ENCODE measurements at regions not wholly inside any gene's neighbourhood (a gene's known extent, or its start where the extent isn't known, plus 50 kb on each side); places are given as distances from the start of the nearest gene placed in this dataset.

DNA sequence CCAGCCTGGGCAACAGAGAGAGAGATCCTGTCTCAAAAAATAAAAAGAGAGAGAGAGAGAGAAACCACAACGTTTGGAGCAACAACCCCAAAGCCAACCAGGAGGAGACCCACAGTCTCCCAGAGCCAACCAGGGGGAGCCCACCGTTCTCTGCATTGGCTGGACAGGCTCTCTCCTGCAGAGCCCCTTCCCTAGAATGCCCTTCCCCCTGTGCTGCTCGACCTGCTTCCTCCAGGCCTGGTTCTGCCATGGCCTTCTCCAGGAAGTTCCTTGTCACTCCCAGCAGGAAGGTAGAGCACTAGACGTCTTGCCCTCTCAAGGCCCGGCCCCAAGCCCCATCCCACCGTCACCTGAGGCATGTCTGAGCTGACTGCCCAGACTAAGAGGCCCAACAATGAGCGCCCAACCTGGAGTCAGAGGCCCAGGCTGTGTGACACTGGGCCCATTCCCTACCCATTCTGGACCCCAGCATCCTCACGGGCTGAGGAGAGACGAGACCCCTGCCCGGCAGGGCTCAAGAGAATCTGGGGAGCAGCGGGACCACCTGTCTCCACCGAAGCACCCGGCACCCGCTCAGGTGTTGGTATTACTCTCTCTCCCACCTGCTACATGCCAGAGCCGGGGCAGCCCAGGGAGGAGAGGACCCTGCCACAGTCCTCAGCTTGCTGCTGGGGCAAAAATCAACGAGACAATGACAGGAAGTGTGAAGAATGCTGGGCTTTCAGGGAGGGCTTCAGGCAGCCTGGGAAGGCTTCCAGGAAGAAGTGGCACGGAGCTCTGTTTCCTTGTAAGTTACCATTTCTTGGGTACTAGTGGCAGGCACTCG lies 61.2 kb downstream of the DIO3 start:
- no peaks in the 10 kb centered on the region for H3K9me3 ChIP-seq
- H3K27me3 ChIP-seq: no peaks in the 10 kb centered on the region
- ATAC-seq (no peak), DNase-seq (no peak)
- 61 to 67% methylated on average over 10 to 18 of the region's 18 CpGs for WGBS, 2 donors
- H3K4me3 ChIP-seq: no peak overlapping the region
- no peak overlapping the region for H3K27ac ChIP-seq
- intact Hi-C loops (cut with DNase I): no loop called here
- TF ChIP-seq, protein P1, sequence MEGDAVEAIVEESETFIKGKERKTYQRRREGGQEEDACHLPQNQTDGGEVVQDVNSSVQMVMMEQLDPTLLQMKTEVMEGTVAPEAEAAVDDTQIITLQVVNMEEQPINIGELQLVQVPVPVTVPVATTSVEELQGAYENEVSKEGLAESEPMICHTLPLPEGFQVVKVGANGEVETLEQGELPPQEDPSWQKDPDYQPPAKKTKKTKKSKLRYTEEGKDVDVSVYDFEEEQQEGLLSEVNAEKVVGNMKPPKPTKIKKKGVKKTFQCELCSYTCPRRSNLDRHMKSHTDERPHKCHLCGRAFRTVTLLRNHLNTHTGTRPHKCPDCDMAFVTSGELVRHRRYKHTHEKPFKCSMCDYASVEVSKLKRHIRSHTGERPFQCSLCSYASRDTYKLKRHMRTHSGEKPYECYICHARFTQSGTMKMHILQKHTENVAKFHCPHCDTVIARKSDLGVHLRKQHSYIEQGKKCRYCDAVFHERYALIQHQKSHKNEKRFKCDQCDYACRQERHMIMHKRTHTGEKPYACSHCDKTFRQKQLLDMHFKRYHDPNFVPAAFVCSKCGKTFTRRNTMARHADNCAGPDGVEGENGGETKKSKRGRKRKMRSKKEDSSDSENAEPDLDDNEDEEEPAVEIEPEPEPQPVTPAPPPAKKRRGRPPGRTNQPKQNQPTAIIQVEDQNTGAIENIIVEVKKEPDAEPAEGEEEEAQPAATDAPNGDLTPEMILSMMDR (IDR thresholded peaks at IDR 0.05): no peak
- TF ChIP-seq POLR2A (IDR thresholded peaks at IDR 0.05): no peak
- H3K4me1 ChIP-seq: no peaks in the 10 kb centered on the region
- no peaks in the 10 kb centered on the region for H3K36me3 ChIP-seq (replicated peaks in 1 of 2; ENCODE audit: insufficient read depth in 1 of 2, low read depth in 2 of 2)

DNA sequence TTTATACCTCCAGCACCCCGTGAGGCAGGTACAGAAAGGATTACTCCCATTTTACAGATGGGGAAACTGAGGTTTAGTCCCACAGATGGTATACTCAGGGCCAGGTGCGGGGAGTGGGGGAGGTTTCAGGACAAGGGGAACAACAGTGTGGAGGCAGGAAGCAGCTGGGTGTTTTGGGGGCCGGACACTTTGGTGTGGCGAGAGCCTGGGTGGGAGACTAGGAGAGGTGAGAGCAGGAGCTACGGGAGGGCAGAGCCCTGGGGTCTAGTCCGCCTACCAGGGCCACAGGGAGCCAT lies 61.7 kb downstream of the DIO3 start:
- H3K9me3 ChIP-seq: no peaks in the 10 kb centered on the region
- no peak for DNase-seq
- H3K27me3 ChIP-seq: no peaks in the 10 kb centered on the region
- TF ChIP-seq POLR2A (IDR thresholded peaks at IDR 0.05): no peak
- TF ChIP-seq, protein P1 (IDR thresholded peaks at IDR 0.05): no peak
- ATAC-seq: no peak
- whole genome bisulfite sequencing, 2 donors: 82 to 84% methylated on average over 6 of the region's 6 CpGs
- intact Hi-C loops (cut with DNase I): no loop called here
- H3K4me1 ChIP-seq: peaks cover 2% of the 10 kb centered on the region
- H3K36me3 ChIP-seq (replicated peaks in 1 of 2; ENCODE audit: insufficient read depth in 1 of 2, low read depth in 2 of 2): no peaks in the 10 kb centered on the region
- no peak overlapping the region for H3K4me3 ChIP-seq
- no peak overlapping the region for H3K27ac ChIP-seq

GRCh38 chr14:101623685-101624444 lies 62.6 kb downstream of the DIO3 start:
- Histone ChIP-seq H3K4me3 (no peak overlapping the region), H3K27me3 (no peaks in the 10 kb centered on the region), H3K27ac (no peak overlapping the region), H3K4me1 (peaks cover 10% of the 10 kb centered on the region), H3K36me3 (replicated peaks in 1 of 2; ENCODE audit: insufficient read depth in 1 of 2, low read depth in 2 of 2) (no peaks in the 10 kb centered on the region), H3K9me3 (no peaks in the 10 kb centered on the region)
- DNase-seq (no peak), ATAC-seq (no peak)
- intact Hi-C loops (cut with DNase I): no loop called here
- 90 to 91% methylated on average over 9 of the region's 9 CpGs for WGBS, 2 donors
- no peak for TF ChIP-seq POLR2A (IDR thresholded peaks at IDR 0.05)
- TF ChIP-seq, protein P1 (IDR thresholded peaks at IDR 0.05): no peak

DNA sequence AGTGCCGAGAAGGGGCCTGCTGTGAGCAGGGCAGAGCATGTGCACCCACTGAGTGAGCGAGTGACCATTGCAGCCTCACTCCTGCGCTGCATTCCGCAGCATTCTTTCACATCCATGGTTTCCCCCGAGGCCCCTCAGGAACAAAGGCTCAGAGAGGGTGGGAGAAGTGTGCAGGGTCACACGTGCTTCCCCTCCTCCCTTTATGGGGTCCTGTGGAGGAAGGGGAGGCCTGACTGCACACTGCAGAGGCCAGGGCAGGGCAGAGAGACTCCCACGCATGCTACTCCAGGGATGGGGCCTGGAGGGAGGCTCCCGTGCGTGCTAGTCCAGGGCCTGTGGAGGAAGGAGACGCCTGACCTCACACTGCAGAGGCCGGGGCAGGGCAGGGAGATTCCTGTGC lies 63.2 kb downstream of the DIO3 start:
- H3K27me3 ChIP-seq: no peaks in the 10 kb centered on the region
- WGBS, 2 donors: 73 to 74% methylated on average over 9 to 10 of the region's 11 CpGs
- peaks cover 11% of the 10 kb centered on the region for H3K4me1 ChIP-seq
- H3K27ac ChIP-seq: no peak overlapping the region
- H3K36me3 ChIP-seq (replicated peaks in 1 of 2; ENCODE audit: insufficient read depth in 1 of 2, low read depth in 2 of 2): no peaks in the 10 kb centered on the region
- intact Hi-C loops (cut with DNase I): no loop called here
- ATAC-seq (no peak), DNase-seq (no peak)
- H3K9me3 ChIP-seq: no peaks in the 10 kb centered on the region
- TF ChIP-seq POLR2A (IDR thresholded peaks at IDR 0.05): no peak
- TF ChIP-seq, protein P1 (IDR thresholded peaks at IDR 0.05): no peak
- H3K4me3 ChIP-seq: no peak overlapping the region
